Mucosa of gallbladder (tissue), 1 donor: ENCODE measurements at regions not wholly inside any gene's neighbourhood (a gene's known extent, or its start where the extent isn't known, plus 50 kb on each side); places are given as distances from the start of the nearest gene placed in this dataset.
"Not testable (repeated sequence)": the region's sequence is repeated elsewhere in the genome, so short reads cannot be mapped to it uniquely, and the experiment has no call there.

Experiments used
- DNase-seq: peaks from one replicate; pipeline ENCODE4 v3.0.0-alpha.2; 2020; ENCODE audit warnings: low spot score
- donor health status: DM: no; HTN: no; CAD: no.

GRCh38 chr14:66015071-66015780 is 470.9 kb upstream of the CCDC196 start:
- DNase-seq, result no peak

GRCh38 chr14:66017927-66018326 is 468.2 kb upstream of the CCDC196 start:
- DNase-seq, result no peak

GRCh38 chr14:66022526-66022925 is 463.6 kb upstream of the CCDC196 start:
- no peak for DNase-seq

GRCh38 chr14:66025779-66026178 is 460.4 kb upstream of the CCDC196 start:
- DNase-seq, result no peak

DNA sequence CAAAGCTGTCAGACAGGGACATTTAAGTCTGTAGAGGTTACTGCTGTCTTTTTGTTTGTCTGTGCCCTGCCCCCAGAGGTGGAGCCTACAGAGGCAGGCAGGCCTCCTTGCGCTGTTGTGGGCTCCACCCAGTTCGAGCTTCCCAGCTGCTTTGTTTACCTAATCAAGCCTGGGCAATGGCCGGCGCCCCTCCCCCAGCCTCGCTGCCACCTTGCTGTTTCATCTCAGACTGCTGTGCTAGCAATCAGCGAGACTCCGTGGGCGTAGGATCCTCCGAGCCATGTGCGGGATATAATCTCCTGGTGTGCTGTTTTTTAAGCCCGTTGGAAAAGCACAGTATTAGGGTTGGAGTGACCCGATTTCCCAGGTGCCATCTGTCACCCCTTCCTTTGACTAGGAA is 454.2 kb upstream of the CCDC196 start:
- DNase-seq, result not testable (repeated sequence)

- DNase-seq, result no peak
Measured at GRCh38 chr14:66032800-66033199, 453.4 kb upstream of the CCDC196 start.

GRCh38 chr14:66036547-66036946 is 449.6 kb upstream of the CCDC196 start:
- no peak for DNase-seq

- DNase-seq, result no peak
Measured at GRCh38 chr14:66037361-66037760, 448.8 kb upstream of the CCDC196 start.

DNA sequence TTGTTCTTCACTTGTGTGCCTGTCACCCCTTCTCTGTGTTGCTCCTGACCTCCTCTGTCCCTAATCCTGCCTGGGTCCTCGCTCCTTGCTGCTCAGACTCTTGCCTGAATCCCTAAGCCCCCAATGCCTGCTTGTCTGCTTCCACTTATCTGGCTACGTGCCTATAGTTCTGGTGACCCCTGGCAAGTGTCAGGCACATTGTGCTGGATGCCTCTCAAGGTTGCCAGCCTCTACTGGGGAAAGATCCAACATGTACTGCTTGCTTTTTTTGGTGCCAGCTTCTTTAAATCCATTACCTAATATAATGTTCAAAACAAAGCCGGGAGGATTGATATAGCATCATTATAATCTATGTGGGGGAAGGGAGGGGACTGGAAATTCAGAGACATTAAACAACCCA is 448.0 kb upstream of the CCDC196 start:
- no peak for DNase-seq

GRCh38 chr14:66038618-66039017 is 447.6 kb upstream of the CCDC196 start:
- DNase-seq, result peak; percentile 27

DNA sequence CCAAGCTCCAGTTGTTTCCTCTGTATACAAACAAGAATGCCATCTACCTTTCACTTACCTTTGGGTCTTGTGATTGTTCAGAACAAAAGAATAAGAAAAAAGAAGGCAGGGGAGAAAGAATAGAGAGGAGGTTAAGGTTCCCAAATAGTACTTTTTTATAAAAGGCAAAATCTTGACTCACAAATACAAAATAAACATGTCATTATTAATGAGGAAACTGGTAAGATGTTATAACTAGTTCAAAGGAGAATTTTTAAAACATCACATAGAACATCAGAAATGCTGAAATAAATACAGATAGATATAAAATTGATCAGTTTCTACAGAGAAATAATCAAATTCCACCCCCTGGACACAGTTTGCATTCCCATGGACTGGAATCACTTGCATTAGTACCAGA is 446.7 kb upstream of the CCDC196 start:
- DNase-seq, result no peak

DNA sequence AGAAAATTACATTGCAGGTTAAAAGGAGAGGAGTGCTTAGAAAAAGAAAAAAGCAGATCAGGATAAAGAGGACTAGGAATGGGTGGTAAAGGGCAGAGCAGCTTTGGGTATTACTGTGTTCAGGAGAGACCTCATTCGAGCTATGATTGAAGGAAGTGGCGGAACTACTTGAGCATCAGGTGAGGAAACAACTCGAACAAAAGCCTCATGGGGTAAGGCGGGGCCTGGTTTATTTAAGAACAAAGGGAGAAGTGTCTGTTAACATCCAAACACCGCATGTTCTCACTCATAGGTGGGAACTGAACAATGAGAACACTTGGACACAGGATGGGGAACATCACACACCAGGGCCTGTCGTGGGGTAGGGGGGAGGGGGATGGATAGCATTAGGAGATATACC is 444.6 kb upstream of the CCDC196 start:
- DNase-seq, result no peak

DNA sequence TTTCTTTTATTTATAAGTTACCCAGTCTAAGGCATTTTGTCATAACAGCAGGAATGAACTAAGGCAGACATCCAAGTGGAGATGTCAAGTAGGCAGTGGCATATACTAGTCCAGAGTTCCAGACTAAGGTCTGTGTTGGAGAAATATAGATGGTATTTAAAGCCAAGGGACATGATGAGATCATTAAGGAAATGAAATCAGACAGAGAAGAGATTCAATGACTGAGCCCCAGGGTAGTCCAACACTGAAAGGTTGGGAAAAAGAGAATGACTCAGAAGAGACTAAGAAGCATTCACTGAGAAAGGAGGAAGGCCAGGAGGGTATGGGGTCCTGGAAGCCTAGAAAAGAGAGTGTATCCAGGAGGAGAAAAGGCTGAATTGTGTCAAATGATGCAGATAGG is 442.2 kb upstream of the CCDC196 start:
- DNase-seq, result no peak

DNA sequence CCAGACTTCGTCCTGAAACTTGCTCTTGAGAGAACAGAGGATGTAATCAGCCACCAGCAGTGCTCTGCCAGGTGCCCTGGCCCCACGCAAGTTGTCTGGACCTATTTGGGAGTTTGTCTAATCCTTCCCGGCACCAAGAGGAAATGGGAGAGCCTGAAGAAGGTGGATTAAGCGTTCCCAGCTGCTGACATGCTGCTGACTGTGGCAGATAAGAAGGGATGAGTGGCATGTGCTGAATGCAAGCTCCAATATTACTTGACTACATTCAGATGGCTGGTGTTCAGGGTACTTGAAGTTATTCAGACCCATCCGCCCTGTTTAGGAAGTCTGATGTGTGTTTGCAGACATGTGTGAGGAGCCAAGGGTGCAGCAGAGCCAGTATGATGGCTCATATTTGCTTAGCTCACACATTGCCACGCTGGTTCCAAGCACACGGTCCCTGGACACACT is 440.6 kb upstream of the CCDC196 start:
- no peak for DNase-seq

DNA sequence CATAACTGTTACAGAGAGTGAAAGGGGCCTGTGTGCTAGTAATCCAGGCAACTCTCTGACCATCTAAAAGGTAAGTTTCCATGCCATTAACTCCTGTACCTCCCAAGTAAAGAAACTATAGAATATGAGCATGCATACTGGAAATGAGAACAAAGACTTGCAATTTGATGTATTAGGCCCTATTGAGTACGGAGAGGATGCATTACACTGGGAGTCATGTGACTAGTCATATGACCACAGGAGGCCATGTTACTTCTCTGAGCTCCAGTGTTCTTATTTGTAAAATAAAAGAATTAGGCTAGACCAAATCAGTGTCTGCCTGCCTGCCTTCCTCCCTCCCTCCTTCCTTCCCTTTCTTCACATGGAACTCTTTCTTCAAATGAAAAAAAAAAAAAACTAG is 440.1 kb upstream of the CCDC196 start:
- no peak for DNase-seq

- no peak for DNase-seq
Measured at GRCh38 chr14:66046591-66046990, 439.6 kb upstream of the CCDC196 start.

DNA sequence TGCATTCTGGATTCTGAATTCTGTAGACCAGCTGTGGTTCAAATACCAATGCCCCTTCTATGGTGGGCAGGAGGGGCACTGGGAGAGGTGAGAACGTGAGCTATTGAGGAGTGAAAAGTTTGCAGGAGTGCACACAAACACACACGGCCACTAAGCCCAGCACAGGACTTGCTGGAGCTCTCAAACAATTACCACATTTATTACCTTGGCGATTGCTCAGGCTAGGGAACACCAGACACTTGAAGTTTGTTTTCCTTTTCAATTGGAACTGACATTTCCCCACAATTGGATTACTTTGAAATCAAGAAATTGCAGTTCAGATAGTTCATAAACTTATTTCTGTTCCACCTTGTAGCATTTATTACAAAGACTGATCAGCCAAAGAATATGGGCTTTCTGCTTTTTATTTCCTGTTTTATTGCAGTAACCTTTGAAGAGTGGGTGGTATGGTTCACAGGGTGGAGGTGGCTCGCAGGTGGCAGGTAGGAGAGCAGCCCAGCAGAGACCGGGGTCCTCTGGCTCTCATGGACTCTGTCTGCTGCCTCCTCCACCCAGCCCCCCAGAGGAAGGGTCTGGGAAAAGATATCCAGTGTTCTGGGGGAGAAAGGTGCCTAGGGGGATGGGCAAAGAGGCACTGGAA is 429.8 kb upstream of the CCDC196 start:
- no peak for DNase-seq

DNA sequence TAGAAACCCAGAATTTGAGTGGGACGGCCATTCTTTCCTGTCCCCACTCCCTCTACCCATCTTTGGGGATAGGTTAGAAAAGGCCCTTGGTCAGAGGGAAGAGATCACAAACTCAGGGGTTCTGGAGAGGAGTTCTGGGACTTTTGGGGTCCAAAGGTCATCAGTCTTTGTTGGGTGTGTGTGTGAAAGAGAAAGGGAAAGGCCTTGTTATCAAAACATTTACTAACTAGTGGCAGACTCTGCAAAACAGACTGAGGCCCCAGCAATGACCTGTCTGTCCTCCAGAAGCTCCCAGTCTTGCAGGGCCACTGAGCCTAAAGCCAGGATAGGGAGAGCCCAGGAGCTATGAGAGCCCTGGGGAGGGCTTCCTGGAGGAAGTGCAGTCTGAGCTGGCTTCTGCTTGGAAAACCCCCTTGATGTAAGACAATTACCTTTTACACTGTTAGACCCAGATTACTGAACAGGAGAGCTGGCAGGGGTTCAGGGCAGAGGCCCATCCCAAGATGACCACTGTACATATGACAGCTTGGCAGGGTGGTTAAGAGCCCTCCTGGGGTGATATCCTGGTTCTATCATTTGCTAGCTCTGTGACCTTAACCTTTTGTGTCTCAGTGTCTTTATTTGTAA is 429.1 kb upstream of the CCDC196 start:
- DNase-seq, result no peak

- no peak for DNase-seq
Measured at GRCh38 chr14:66065188-66065587, 421.0 kb upstream of the CCDC196 start.

DNA sequence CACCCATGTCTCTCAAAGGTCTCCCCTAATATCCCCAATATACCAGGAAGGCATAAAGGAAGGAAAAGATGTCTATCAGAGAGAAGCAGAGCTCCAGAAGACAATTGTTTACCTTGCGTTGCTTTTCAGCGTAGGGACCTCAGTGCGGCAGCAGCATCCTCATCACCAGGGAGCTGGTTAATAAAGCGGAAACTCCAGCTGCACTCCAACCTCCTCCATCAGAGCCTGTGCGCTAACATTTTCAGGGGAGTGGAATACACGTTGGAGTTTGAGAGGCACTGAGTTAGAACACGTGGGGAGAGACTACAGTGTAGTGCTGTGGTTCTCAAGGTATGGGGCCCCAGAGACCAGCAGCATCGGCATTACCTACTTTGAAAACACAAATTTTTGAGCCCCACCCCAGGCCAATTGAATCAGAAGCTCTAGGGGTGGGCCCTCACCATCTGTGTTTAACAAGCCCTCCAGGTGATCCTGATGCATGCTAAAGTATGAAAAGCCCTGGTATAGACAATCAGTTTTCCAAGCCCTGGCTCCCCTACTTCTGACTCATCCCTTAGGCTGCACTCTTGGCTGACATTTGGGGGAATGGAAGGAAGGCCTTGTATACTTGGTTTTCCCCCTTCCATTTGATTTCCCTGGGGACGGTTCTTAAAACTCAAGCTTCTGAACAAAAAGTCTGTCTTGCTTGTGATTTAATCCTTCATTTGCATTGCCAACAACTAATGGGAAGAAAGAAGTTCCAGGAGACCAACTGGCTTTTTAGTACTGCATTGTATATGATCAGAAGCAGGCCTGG is 419.0 kb upstream of the CCDC196 start:
- DNase-seq, result no peak

GRCh38 chr14:66069036-66069435 is 417.1 kb upstream of the CCDC196 start:
- no peak for DNase-seq

DNA sequence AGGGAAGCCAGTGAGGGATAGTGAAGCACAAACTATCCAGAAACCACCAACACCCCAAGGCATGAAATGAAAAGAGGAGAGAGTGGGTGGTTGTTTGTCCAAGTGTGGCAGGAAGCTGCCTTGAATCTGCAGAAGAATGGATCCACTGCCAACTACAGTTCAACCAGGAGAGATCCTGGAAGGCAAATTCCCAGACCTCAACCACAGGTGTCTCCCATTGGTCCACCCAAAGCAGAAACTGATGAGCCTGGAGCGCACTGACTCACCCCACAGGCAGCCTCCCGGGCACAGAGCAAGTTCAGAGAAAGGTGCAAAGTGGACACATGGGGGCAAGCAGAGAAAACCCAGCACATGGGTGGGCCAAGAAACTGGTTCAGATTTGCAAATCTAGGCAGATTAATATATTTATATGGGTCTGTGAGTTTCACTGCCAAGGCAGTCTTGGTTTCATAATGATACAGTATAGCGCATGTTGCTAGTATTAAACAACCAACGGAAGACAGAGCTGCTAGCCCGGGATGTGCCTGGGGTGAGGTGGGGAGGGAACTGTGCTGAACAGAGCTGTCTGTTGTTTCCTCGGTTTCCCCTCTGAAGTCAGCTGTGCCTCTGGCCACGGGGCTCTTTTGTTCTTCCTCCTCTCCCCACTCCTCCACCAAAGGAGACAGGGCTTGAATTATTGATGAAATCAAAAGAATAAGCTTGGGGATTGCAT is 416.2 kb upstream of the CCDC196 start:
- no peak for DNase-seq
